Fibroblast of pulmonary artery (primary cell): ENCODE measurements at regions not wholly inside any gene's neighbourhood (a gene's known extent, or its start where the extent isn't known, plus 50 kb on each side); places are given as distances from the start of the nearest gene placed in this dataset.

Source experiments
- DNase-seq: peaks from one replicate; pipeline ENCODE4 v3.0.0-alpha.2; 2010; ENCODE audit warnings: low read depth
- H3K4me3 ChIP-seq: replicated peaks from 2 replicates; pipeline ENCODE4 v1.5.1; 2011; ENCODE audit warnings: low read depth, mild to moderate bottlenecking, control low read depth, low read length, moderate library complexity
- CTCF ChIP-seq: IDR thresholded peaks from 2 replicates; pipeline ENCODE4 v1.5.1; 2011; ENCODE audit warnings: mild to moderate bottlenecking, control low read depth, low read length, inconsistent platforms; ENCODE audit errors: missing control alignments

GRCh38 chr11:115716601-115717529 is 212.7 kb upstream of the CADM1 start:
- no peak for DNase-seq
- no peak for TF ChIP-seq CTCF
- no peak overlapping the region for H3K4me3 ChIP-seq

DNA sequence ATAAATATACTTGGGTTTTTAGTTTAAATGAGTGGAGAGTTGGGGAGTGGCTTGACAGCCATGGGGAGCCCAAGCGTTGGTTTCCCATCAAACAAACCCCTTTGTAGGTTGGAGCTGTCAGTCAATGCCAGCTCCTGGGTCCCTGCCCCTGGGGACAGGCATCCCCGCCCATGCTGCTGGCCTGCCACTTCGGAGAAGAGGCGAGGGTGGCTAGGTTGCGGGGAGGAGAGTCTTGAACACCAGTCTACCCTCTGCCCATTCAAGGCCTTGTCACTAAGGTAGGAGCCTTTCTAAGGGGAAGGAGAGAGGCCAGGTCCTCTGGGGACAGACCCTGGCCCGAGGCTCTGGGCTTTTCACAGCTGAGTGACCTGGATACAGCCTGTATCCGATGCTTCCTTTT is 211.9 kb upstream of the CADM1 start:
- TF ChIP-seq CTCF: no peak

DNA sequence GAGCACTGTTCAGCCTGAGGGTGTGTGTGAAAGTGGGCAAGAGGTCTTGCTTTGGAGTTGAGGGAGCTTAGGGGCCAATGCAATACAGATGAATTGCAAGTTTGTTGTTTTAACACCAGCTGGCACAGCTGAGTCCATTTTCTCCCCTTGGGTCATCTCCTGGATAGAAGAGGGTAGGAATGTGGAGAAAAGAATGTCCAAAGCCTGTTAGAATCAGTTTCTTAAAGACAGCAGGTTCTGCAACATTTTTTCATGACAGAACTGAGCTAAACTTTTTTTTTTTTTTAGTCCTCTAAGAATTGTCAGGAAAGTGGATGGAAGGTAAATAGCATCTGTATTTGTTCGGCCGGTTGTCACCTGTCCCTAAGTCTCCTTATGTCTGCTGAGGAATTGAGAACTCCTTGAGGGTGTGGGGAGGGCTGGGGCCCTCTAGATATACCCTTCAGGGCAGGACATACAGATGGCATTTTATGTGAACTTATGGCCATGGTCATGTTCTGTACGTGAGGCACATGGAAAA is 211.1 kb upstream of the CADM1 start:
- DNase-seq: no peak
- no peak for TF ChIP-seq CTCF
- H3K4me3 ChIP-seq: no peak overlapping the region

More for the DNA sequence above, 211.9 kb upstream of the CADM1 start:
- DNase-seq: no peak
- H3K4me3 ChIP-seq: no peak overlapping the region

GRCh38 chr11:115712296-115712695 is 208.1 kb upstream of the CADM1 start:
- no peak for TF ChIP-seq CTCF

DNA sequence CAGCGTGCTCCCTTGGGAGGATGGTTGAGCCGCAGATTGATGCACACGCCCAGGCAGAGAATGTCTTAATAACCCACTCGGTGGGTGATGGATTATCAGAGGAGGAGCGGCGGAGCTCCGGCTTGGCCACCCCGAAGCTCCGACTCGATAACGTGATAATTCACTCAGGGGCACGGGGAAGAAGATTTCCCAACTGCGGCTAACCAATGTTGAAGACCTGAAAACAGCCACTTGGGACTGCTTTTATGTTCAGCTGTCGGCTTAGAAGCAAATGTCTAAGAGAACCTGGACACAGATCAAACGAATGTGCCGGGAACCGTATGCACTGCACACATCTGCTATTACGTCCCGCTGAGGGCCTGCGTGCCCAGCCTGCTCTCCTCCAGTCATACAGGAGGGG is 206.8 kb upstream of the CADM1 start:
- no peak overlapping the region for H3K4me3 ChIP-seq
- TF ChIP-seq CTCF: no peak
- no peak for DNase-seq

More at GRCh38 chr11:115712296-115712695, 208.1 kb upstream of the CADM1 start:
- no peak for DNase-seq
- H3K4me3 ChIP-seq: no peak overlapping the region

DNA sequence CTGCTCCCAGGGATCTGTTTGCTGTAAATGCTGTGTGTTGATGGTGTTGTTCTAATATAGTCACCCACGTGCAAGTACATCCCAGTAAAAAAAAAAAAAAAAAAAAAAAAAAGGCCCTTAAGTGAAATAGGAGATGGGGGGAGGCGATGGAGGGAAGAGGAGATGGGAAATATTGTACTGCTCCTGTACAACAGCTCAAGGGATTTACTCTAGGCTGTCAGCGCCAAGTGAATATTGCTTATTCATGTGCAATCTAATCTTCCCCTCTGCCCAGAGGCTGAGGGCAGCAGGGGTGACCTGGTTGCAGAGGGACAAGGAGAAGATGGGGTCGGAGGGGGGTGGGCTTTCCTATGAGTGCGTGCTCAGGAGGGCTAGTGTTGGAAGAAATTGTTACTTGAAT is 206.2 kb upstream of the CADM1 start:
- DNase-seq: no peak
- TF ChIP-seq CTCF: no peak
- H3K4me3 ChIP-seq: no peak overlapping the region
